ENCODE measurements at regions not wholly inside any gene's neighbourhood (a gene's known extent, or its start where the extent isn't known, plus 50 kb on each side); places are given as distances from the start of the nearest gene placed in this dataset.

GRCh38 chr1:79981481-79981880 is 975.0 kb upstream of the ADGRL4 start:
- Histone ChIP-seq H3K36me3 (ENCODE audit: control insufficient read depth, insufficient read depth, low read length) (no peaks in the 10 kb centered on the region), H3K9me3 (no peaks in the 10 kb centered on the region), H3K27me3 (replicated peaks; ENCODE audit: control insufficient read depth, insufficient read depth, low read length) (no peaks in the 10 kb centered on the region), H3K4me1 (no peaks in the 10 kb centered on the region), H3K4me3 (ENCODE audit: low read depth, low read length) (no peak overlapping the region)
- ChIA-PET POLR2A (no interaction called here), CTCF (no interaction called here)
- no peak overlapping the region for H3K4me3 Mint-ChIP-seq (ENCODE audit: unreplicated experiment)
- H3K27ac Mint-ChIP-seq (ENCODE audit: unreplicated experiment), result no peak overlapping the region
- H3K4me1 Mint-ChIP-seq (ENCODE audit: low read depth, unreplicated experiment), result no peaks in the 10 kb centered on the region
- no peak for TF ChIP-seq CTCF (IDR thresholded peaks at IDR 0.05; ENCODE audit: insufficient read depth in 1 of 2, low read depth in 1 of 2, low read length in 1 of 2, severe bottlenecking in 1 of 2, unreplicated experiment in 1 of 2)
- no peaks in the 10 kb centered on the region for H3K9me3 Mint-ChIP-seq (ENCODE audit: unreplicated experiment)
- no peaks in the 10 kb centered on the region for H3K36me3 Mint-ChIP-seq (ENCODE audit: insufficient read depth, unreplicated experiment)
- intact Hi-C loops (cut with micrococcal nuclease; ENCODE audit: unreplicated experiment), result no loop called here
- peaks cover 3% of the 10 kb centered on the region for H3K27me3 Mint-ChIP-seq (ENCODE audit: insufficient read depth, unreplicated experiment)
- no TSS peak for BruUV-seq (replicated peaks)
- no peak for DNase-seq

GRCh38 chr1:79979346-79979745 is 972.8 kb upstream of the ADGRL4 start:
- TF ChIP-seq CTCF (IDR thresholded peaks at IDR 0.05; ENCODE audit: insufficient read depth in 1 of 2, low read depth in 1 of 2, low read length in 1 of 2, severe bottlenecking in 1 of 2, unreplicated experiment in 1 of 2), result no peak
- Histone ChIP-seq H3K4me1 (no peaks in the 10 kb centered on the region), H3K4me3 (ENCODE audit: low read depth, low read length) (no peak overlapping the region), H3K36me3 (ENCODE audit: control insufficient read depth, insufficient read depth, low read length) (no peaks in the 10 kb centered on the region), H3K9me3 (no peaks in the 10 kb centered on the region), H3K27me3 (replicated peaks; ENCODE audit: control insufficient read depth, insufficient read depth, low read length) (no peaks in the 10 kb centered on the region)
- no peak overlapping the region for H3K27ac Mint-ChIP-seq (ENCODE audit: unreplicated experiment)
- intact Hi-C loops (cut with micrococcal nuclease; ENCODE audit: unreplicated experiment), result no loop called here
- no peak for DNase-seq
- H3K4me1 Mint-ChIP-seq (ENCODE audit: low read depth, unreplicated experiment), result no peaks in the 10 kb centered on the region
- H3K36me3 Mint-ChIP-seq (ENCODE audit: insufficient read depth, unreplicated experiment), result no peaks in the 10 kb centered on the region
- H3K9me3 Mint-ChIP-seq (ENCODE audit: unreplicated experiment), result no peaks in the 10 kb centered on the region
- no TSS peak for BruUV-seq (replicated peaks)
- CTCF ChIA-PET, result no interaction called here
- peaks cover 3% of the 10 kb centered on the region for H3K27me3 Mint-ChIP-seq (ENCODE audit: insufficient read depth, unreplicated experiment)
- POLR2A ChIA-PET, result no interaction called here
- no peak overlapping the region for H3K4me3 Mint-ChIP-seq (ENCODE audit: unreplicated experiment)

GRCh38 chr1:79976287-79976686 is 969.8 kb upstream of the ADGRL4 start:
- no peak overlapping the region for H3K4me3 ChIP-seq (ENCODE audit: low read depth, low read length)
- POLR2A ChIA-PET, result no interaction called here

More at GRCh38 chr1:79976287-79976686, 969.8 kb upstream of the ADGRL4 start:
- H3K9me3 Mint-ChIP-seq (ENCODE audit: unreplicated experiment), result no peaks in the 10 kb centered on the region
- BruUV-seq (replicated peaks), result no TSS peak
- H3K36me3 Mint-ChIP-seq (ENCODE audit: insufficient read depth, unreplicated experiment), result no peaks in the 10 kb centered on the region
- H3K36me3 ChIP-seq (ENCODE audit: control insufficient read depth, insufficient read depth, low read length), result no peaks in the 10 kb centered on the region
- H3K4me1 ChIP-seq, result no peaks in the 10 kb centered on the region
- no peak overlapping the region for H3K27ac Mint-ChIP-seq (ENCODE audit: unreplicated experiment)
- H3K4me1 Mint-ChIP-seq (ENCODE audit: low read depth, unreplicated experiment), result no peaks in the 10 kb centered on the region
- intact Hi-C loops (cut with micrococcal nuclease; ENCODE audit: unreplicated experiment), result no loop called here
- TF ChIP-seq CTCF (IDR thresholded peaks at IDR 0.05; ENCODE audit: insufficient read depth in 1 of 2, low read depth in 1 of 2, low read length in 1 of 2, severe bottlenecking in 1 of 2, unreplicated experiment in 1 of 2), result no peak
- no peaks in the 10 kb centered on the region for H3K27me3 ChIP-seq (replicated peaks; ENCODE audit: control insufficient read depth, insufficient read depth, low read length)
- H3K9me3 ChIP-seq, result no peaks in the 10 kb centered on the region
- no peak for DNase-seq
- H3K4me3 Mint-ChIP-seq (ENCODE audit: unreplicated experiment), result no peak overlapping the region
- CTCF ChIA-PET, result no interaction called here
- H3K27me3 Mint-ChIP-seq (ENCODE audit: insufficient read depth, unreplicated experiment), result peaks cover 3% of the 10 kb centered on the region

Measured in Caco-2 (cell line).